Stimulated activated naive CD8-positive, alpha-beta T cell treated with anti-CD3 and anti-CD28 coated beads, Interleukin-15, amount 100 ng/mL, for 72 hours (primary cell): ENCODE measurements at regions not wholly inside any gene's neighbourhood (a gene's known extent, or its start where the extent isn't known, plus 50 kb on each side); places are given as distances from the start of the nearest gene placed in this dataset.

Source experiments
- ATAC-seq: fragments of 150-1000 bp; cut with Tn5 transposase; 2 replicates; pipeline ENCODE4 v1.10.0; 2021; ENCODE audit warnings: mild to moderate bottlenecking, moderate library complexity
- DNase-seq, 2 donors: peaks; one replicate each; pipeline ENCODE4 v3.0.0; 2021 to 2022
- H3K27ac Mint-ChIP-seq, 2 donors: one replicate each; pipeline ENCODE4 v1.8.0; 2022; ENCODE audit warnings: mild to moderate bottlenecking in 2 of 2, mixed read lengths in 2 of 2, moderate library complexity in 2 of 2
- H3K27me3 Mint-ChIP-seq: one replicate; pipeline ENCODE4 v1.8.0; 2022; ENCODE audit warnings: mixed read lengths
- H3K4me1 Mint-ChIP-seq: one replicate; pipeline ENCODE4 v1.8.0; 2022; ENCODE audit warnings: mild to moderate bottlenecking, mixed read lengths
- H3K4me3 Mint-ChIP-seq, 2 donors: one replicate each; pipeline ENCODE4 v1.8.0; 2022; ENCODE audit warnings: mild to moderate bottlenecking in 2 of 2, mixed read lengths in 2 of 2, moderate library complexity in 1 of 2
- H3K9me3 Mint-ChIP-seq, 2 donors: one replicate each; pipeline ENCODE4 v1.8.0; 2022; ENCODE audit warnings: mixed read lengths in 2 of 2

GRCh38 chr3:55413236-55413635 lies 73.9 kb downstream of the WNT5A start:
- Mint-ChIP-seq H3K4me1 (no peaks in the 10 kb centered on the region), H3K4me3 (no peak overlapping the region), H3K27ac (no peak overlapping the region), H3K9me3 (peaks cover 0 to 6% of the 10 kb centered on the region in 2 donors), H3K27me3 (no peaks in the 10 kb centered on the region)
- ATAC-seq (no peak), DNase-seq (no peak)

DNA sequence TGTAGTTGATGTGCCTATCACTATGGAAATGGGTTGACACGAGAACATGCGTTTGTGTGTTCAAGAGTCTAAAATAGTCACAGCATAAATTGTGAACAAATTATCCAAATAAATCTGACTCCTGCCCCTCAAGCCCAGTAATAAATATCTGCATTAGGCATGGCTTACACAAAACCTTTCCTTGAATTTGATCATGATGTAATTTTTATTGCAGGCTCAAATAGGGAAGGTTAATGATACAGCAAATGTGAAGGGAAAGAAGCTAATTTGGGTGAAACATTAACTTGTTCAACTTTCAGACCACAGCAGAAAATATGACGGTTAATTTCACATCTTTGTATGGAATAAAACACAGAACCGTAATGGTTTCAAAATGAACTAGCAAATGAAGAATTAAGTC lies 74.6 kb downstream of the WNT5A start:
- no peak overlapping the region for H3K4me3 Mint-ChIP-seq
- H3K4me1 Mint-ChIP-seq: no peaks in the 10 kb centered on the region
- no peak for ATAC-seq
- DNase-seq: no peak
- H3K27me3 Mint-ChIP-seq: no peaks in the 10 kb centered on the region
- H3K27ac Mint-ChIP-seq: no peak overlapping the region
- H3K9me3 Mint-ChIP-seq: peaks cover 4 to 7% of the 10 kb centered on the region in 2 donors

GRCh38 chr3:55409806-55410205 lies 77.3 kb downstream of the WNT5A start:
- ATAC-seq (no peak), DNase-seq (no peak)
- Mint-ChIP-seq H3K4me3 (no peak overlapping the region), H3K27me3 (no peaks in the 10 kb centered on the region), H3K4me1 (no peaks in the 10 kb centered on the region), H3K27ac (no peak overlapping the region), H3K9me3 (peaks cover 7 to 8% of the 10 kb centered on the region in 2 donors)

DNA sequence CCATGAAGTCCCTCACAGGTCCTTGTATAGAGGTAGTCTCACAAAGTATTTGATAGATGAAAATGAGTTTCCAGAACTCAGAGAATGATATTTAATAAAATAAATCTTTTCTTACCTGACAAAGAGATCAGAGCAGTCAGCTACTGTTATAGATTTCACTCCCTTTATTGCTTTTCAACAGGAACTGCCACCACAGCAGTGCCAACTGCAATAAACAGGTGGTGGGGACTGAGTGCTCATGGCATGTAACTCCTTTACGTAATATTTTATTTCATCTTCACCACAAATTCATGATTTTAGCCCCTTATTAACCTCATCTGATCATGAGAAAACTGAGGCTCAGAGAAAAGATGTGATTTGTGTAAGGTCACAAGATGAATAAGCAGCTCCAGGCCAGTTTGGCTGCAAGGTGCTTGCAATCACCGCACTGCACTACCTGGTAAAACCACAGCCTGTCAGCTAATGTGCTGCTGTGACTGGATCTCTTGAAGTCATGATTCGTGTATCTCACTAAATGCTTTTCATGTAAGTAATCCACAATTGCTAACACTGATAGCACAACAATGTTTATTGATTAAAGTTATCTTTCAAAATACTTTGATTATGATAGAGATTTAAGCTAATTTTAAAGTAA lies 78.8 kb downstream of the WNT5A start:
- no peak overlapping the region for H3K4me3 Mint-ChIP-seq
- H3K27ac Mint-ChIP-seq: no peak overlapping the region
- DNase-seq: no peak
- H3K4me1 Mint-ChIP-seq: no peaks in the 10 kb centered on the region
- no peak for ATAC-seq
- no peaks in the 10 kb centered on the region for H3K27me3 Mint-ChIP-seq
- H3K9me3 Mint-ChIP-seq: peaks cover 4 to 7% of the 10 kb centered on the region in 2 donors

GRCh38 chr3:55407426-55407820 lies 79.7 kb downstream of the WNT5A start:
- no peak for DNase-seq
- H3K4me1 Mint-ChIP-seq: no peaks in the 10 kb centered on the region
- H3K4me3 Mint-ChIP-seq: no peak overlapping the region
- no peak overlapping the region for H3K27ac Mint-ChIP-seq
- ATAC-seq: no peak
- no peaks in the 10 kb centered on the region for H3K27me3 Mint-ChIP-seq
- H3K9me3 Mint-ChIP-seq: peaks cover 4 to 7% of the 10 kb centered on the region in 2 donors

- Mint-ChIP-seq H3K27me3 (no peaks in the 10 kb centered on the region), H3K4me3 (no peak overlapping the region), H3K27ac (no peak overlapping the region), H3K9me3 (peaks cover 4 to 7% of the 10 kb centered on the region in 2 donors), H3K4me1 (no peaks in the 10 kb centered on the region)
- DNase-seq: no peak
- ATAC-seq: no peak
Observed at GRCh38 chr3:55406696-55407425, 80.2 kb downstream of the WNT5A start.

DNA sequence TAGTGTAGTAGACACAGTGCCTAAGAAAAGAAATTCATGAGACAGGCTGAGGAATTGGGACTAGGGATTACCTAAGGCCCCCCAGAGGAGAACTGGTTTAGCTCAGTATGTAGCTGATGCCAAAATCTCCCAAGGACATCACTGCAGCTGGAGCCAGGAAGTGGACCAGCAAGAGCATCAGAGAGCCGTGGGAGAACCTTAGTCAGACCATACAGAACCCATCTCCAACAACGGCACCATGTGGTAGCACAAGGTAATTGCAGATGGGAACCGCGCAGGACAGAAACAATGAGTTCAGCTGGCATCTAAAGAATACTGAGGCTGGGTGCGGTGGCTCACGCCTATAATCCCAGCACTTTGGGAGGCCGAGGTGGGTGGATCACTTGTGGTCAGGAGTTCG lies 81.7 kb downstream of the WNT5A start:
- DNase-seq (no peak), ATAC-seq (no peak)
- H3K4me3 Mint-ChIP-seq: no peak overlapping the region

GRCh38 chr3:55402886-55403609 lies 84.1 kb downstream of the WNT5A start:
- H3K9me3 Mint-ChIP-seq: peaks cover 10 to 11% of the 10 kb centered on the region in 2 donors

More for the DNA sequence above, 81.7 kb downstream of the WNT5A start:
- Mint-ChIP-seq H3K27ac (no peak overlapping the region), H3K9me3 (peaks cover 4 to 7% of the 10 kb centered on the region in 2 donors), H3K4me1 (no peaks in the 10 kb centered on the region), H3K27me3 (no peaks in the 10 kb centered on the region)

DNA sequence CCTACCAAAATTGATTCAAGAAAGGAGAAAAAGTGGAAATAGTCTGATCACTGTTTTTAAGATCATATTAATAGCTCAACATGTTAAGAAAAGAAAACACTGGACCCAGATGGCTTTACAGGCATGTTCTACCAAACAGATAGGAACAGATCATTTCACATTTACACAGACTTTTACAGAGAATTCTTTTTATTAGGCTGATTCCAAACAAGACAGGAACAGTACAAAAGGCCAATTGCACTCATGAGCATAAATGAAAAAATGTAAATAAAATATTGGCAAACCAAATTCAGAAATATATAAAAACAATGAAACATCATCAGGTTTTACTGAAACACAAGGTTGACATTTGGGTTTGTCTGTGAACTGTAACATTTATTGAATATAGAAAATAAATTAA lies 106.5 kb downstream of the WNT5A start:
- H3K27ac Mint-ChIP-seq: no peak overlapping the region
- no peak for ATAC-seq
- H3K4me3 Mint-ChIP-seq: no peak overlapping the region
- no peaks in the 10 kb centered on the region for H3K4me1 Mint-ChIP-seq
- peaks cover 8% of the 10 kb centered on the region for H3K27me3 Mint-ChIP-seq
- DNase-seq: no peak
- peaks cover 0 to 5% of the 10 kb centered on the region in 2 donors for H3K9me3 Mint-ChIP-seq

More at GRCh38 chr3:55402886-55403609, 84.1 kb downstream of the WNT5A start:
- no peaks in the 10 kb centered on the region for H3K27me3 Mint-ChIP-seq
- no peak overlapping the region for H3K27ac Mint-ChIP-seq
- no peak for DNase-seq
- no peak overlapping the region for H3K4me3 Mint-ChIP-seq
- no peak for ATAC-seq
- H3K4me1 Mint-ChIP-seq: no peaks in the 10 kb centered on the region

DNA sequence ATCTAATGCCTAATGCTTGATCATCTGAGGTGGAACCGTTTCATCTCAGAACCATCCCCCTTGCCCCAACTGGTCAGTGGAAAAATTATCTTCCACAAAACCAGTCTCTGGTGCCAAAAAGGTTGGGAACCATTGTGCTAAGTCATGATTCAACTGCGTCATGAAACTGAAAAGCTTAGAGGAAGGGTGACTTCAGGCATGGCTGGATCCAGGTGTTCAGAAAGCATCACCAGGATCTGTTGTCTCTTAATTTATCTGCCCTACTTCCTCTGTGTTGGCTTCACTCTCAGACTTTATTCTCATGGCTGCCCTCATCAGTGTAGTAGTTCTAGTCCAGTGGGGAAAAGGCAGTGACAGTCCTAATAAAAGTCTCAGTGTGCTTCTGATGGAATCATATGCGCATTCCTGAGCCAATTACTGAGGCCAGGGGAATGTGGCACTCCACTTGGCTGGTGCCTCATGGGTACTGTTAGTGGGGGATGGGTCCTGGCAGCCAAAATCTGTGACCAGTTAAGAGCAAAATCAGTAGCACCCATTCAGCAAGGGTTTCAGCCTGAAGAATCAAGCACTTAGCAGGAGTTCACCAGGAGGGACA lies 110.3 kb downstream of the WNT5A start:
- peaks cover 16% of the 10 kb centered on the region for H3K27me3 Mint-ChIP-seq
- no peak overlapping the region for H3K27ac Mint-ChIP-seq
- ATAC-seq (no peak), DNase-seq (no peak)
- H3K4me1 Mint-ChIP-seq: no peaks in the 10 kb centered on the region
- H3K9me3 Mint-ChIP-seq: peaks cover 6 to 9% of the 10 kb centered on the region in 2 donors
- H3K4me3 Mint-ChIP-seq: no peak overlapping the region

- Mint-ChIP-seq H3K9me3 (peaks cover 8 to 9% of the 10 kb centered on the region in 2 donors), H3K27ac (no peak overlapping the region)
Observed at GRCh38 chr3:55373423-55373822, 113.7 kb downstream of the WNT5A start.

DNA sequence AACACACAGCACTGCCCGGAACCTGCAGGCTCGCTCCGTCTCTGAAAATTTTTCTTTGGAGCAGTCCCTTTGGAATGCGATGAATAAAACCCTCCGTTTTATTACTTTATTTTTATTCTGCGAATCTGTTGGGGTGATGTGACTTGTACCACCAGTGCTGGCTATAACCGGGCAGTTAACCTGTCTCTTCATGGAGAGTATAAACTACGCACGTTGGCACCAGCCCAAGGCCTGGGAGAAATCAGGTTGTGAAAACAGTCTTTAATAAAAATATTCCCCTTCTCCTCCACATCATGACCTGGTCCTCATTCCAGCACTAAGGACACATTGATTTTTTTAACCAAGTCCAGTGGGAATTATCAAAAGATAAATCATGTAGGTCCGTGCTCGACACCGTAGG lies 116.8 kb downstream of the WNT5A start:
- H3K27ac Mint-ChIP-seq: no peak overlapping the region
- no peak for DNase-seq
- H3K27me3 Mint-ChIP-seq: peaks cover 8% of the 10 kb centered on the region
- no peaks in the 10 kb centered on the region for H3K4me1 Mint-ChIP-seq
- no peak for ATAC-seq
- peaks cover 4 to 12% of the 10 kb centered on the region in 2 donors for H3K9me3 Mint-ChIP-seq
- no peak overlapping the region for H3K4me3 Mint-ChIP-seq

More at GRCh38 chr3:55373423-55373822, 113.7 kb downstream of the WNT5A start:
- DNase-seq: no peak
- no peak overlapping the region for H3K4me3 Mint-ChIP-seq
- ATAC-seq: no peak
- H3K4me1 Mint-ChIP-seq: no peaks in the 10 kb centered on the region
- peaks cover 8% of the 10 kb centered on the region for H3K27me3 Mint-ChIP-seq

GRCh38 chr3:55369141-55369847 lies 117.8 kb downstream of the WNT5A start:
- peaks cover 0 to 12% of the 10 kb centered on the region in 2 donors for H3K9me3 Mint-ChIP-seq
- no peak for DNase-seq
- H3K4me1 Mint-ChIP-seq: no peaks in the 10 kb centered on the region
- no peak overlapping the region for H3K4me3 Mint-ChIP-seq
- ATAC-seq: no peak
- H3K27me3 Mint-ChIP-seq: no peaks in the 10 kb centered on the region
- no peak overlapping the region for H3K27ac Mint-ChIP-seq

- ATAC-seq: no peak
- Mint-ChIP-seq H3K9me3 (peaks cover 0 to 12% of the 10 kb centered on the region in 2 donors), H3K27ac (no peak overlapping the region), H3K4me1 (no peaks in the 10 kb centered on the region), H3K27me3 (no peaks in the 10 kb centered on the region), H3K4me3 (no peak overlapping the region)
- DNase-seq: no peak
Observed at GRCh38 chr3:55368366-55368765, 118.7 kb downstream of the WNT5A start.

GRCh38 chr3:55367384-55367783 lies 119.7 kb downstream of the WNT5A start:
- Mint-ChIP-seq H3K27ac (no peak overlapping the region), H3K9me3 (peaks cover 0 to 13% of the 10 kb centered on the region in 2 donors), H3K27me3 (no peaks in the 10 kb centered on the region), H3K4me1 (no peaks in the 10 kb centered on the region), H3K4me3 (no peak overlapping the region)
- no peak for ATAC-seq
- no peak for DNase-seq
